Tibial artery (tissue), 4 donors: ENCODE measurements at regions not wholly inside any gene's neighbourhood (a gene's known extent, or its start where the extent isn't known, plus 50 kb on each side); places are given as distances from the start of the nearest gene placed in this dataset.

Experiments
- DNase-seq, 2 donors: peaks; one replicate each; pipeline ENCODE4 v3.0.0-alpha.2; 2019
- H3K27ac ChIP-seq, 2 donors: fragments of 200-600 bp; sonication (generic) in 1 of 2; 1 replicate in 1 of 2; 2 replicates in 1 of 2; pipeline ENCODE4 v1.5.1; 2018 to 2019; ENCODE audit warnings: mild to moderate bottlenecking in 1 of 2
- H3K27me3 ChIP-seq, 2 donors: fragments of 200-600 bp; sonication (generic) in 1 of 2; one replicate each; pipeline versions ENCODE4 v1.5.1 to v1.6.0; 2016 to 2019
- H3K36me3 ChIP-seq, 3 donors: fragments of 200-600 bp; sonication (generic) in 2 of 3; one replicate each; pipeline ENCODE4 v1.5.1; 2016 to 2019; ENCODE audit warnings: mild to moderate bottlenecking in 2 of 3
- H3K4me1 ChIP-seq, 4 donors: fragments of 200-600 bp; sonication (generic) in 2 of 4; 1 replicate in 3 of 4; 2 replicates in 1 of 4; pipeline ENCODE4 v1.5.1; 2016 to 2019
- H3K4me3 ChIP-seq, 2 donors: fragments of 200-600 bp; sonication (generic) in 1 of 2; 1 replicate in 1 of 2; 2 replicates in 1 of 2; pipeline ENCODE4 v1.5.1; 2018 to 2019; ENCODE audit warnings: mild to moderate bottlenecking in 2 of 2
- H3K9me3 ChIP-seq, 3 donors: fragments of 200-600 bp; sonication (generic) in 1 of 3; one replicate each; pipeline ENCODE4 v1.5.1; 2016 to 2019
- intact Hi-C: fragments of 100-400 bp; cut with DNase I; formaldehyde crosslinking; loops from one replicate; pipeline ENCODE4 v1.15.0; 2023; ENCODE audit warnings: low total_unique reads
- TF ChIP-seq, protein P1 (sequence below), 2 experiments: fragments of 200-600 bp in 1 of 2; fragments of 450-650 bp in 1 of 2; IDR thresholded peaks; one replicate each; pipeline ENCODE4 v1.5.1; 2017 to 2019; ENCODE audit warnings: antibody characterized with exemption in 2 of 2, mild to moderate bottlenecking in 1 of 2, moderate library complexity in 1 of 2

DNA sequence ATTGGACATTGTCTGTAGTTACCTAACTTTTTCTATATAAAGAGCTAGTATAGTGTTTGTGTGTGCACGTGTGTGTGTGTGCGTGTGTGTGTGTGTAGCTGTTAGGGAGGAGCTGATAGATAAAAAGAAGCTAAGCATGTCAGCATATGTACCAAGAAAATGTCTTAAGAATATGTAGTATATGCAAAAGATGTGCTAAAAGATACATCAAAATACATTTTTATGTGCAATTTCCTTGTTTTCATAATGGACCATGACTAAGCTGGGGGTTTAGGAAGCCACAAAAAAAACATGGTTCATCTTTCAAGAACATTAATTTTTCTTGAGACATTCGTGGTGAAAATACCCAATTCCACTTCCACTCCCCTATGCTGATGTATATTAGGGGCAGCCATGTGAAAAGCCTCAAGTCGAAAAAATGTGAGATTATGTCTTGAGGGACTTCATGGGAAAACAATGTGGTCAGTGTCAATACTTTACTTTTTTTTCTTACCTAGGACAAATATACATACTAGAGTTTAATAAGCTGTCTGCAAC is 1599.7 kb downstream of the ARAP2 start:
- intact Hi-C loops = no loop called here
- no peaks in the 10 kb centered on the region for H3K27me3 ChIP-seq
- H3K36me3 ChIP-seq = no peaks in the 10 kb centered on the region
- peaks cover 4 to 5% (median 5%) of the 10 kb centered on the region in 3 donors for H3K9me3 ChIP-seq
- H3K4me1 ChIP-seq = no peaks in the 10 kb centered on the region
- H3K27ac ChIP-seq = no peak overlapping the region
- DNase-seq = no peak
- no peak overlapping the region for H3K4me3 ChIP-seq
- TF ChIP-seq, protein P1, sequence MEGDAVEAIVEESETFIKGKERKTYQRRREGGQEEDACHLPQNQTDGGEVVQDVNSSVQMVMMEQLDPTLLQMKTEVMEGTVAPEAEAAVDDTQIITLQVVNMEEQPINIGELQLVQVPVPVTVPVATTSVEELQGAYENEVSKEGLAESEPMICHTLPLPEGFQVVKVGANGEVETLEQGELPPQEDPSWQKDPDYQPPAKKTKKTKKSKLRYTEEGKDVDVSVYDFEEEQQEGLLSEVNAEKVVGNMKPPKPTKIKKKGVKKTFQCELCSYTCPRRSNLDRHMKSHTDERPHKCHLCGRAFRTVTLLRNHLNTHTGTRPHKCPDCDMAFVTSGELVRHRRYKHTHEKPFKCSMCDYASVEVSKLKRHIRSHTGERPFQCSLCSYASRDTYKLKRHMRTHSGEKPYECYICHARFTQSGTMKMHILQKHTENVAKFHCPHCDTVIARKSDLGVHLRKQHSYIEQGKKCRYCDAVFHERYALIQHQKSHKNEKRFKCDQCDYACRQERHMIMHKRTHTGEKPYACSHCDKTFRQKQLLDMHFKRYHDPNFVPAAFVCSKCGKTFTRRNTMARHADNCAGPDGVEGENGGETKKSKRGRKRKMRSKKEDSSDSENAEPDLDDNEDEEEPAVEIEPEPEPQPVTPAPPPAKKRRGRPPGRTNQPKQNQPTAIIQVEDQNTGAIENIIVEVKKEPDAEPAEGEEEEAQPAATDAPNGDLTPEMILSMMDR (IDR thresholded peaks at IDR 0.05) = no peak

DNA sequence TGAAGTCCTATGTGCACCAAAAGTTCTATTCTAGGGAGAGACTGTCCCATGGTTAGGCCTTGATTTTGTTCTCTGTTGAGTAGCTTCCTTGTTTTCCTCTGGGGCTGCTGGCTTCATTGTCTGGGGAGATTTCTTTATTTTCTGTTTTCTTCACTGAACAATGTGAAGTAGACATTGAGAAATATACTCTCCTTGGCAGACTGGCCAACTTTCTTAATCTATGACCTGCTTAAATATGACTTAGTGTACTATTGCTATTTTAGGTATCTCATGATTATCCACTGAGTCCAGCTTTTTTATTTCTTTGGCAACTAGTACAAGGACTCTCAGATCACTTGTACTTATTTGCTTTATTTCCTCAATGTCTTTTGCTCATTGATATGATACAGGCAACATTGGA is 1594.6 kb downstream of the ARAP2 start:
- intact Hi-C loops = no loop called here
- Histone ChIP-seq H3K4me1 (no peaks in the 10 kb centered on the region), H3K9me3 (no peaks in the 10 kb centered on the region), H3K27ac (no peak overlapping the region), H3K36me3 (no peaks in the 10 kb centered on the region), H3K27me3 (no peaks in the 10 kb centered on the region), H3K4me3 (no peak overlapping the region)
- DNase-seq = no peak
- TF ChIP-seq, protein P1 (IDR thresholded peaks at IDR 0.05) = no peak

DNA sequence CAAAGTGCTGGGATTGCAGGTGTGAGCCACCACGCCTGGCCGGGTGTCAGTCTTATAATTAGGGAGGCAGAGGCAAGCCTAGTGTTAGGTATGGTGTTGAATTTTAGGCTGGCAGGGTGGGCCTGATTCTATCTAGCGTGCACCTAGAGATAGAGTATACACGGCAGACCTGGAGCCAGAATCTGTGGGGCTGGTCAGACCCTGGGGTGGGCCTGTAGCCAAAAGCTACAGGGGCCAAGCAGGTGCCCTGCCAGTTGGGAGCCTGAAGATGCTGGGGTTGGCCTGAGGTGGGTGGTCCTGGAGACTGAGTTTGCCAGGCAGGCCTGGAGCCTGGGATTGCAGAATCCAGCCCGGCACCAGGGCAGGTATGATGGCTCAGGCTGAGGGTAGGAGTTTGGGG is 1580.3 kb downstream of the ARAP2 start:
- H3K27ac ChIP-seq = no peak overlapping the region
- TF ChIP-seq, protein P1 (IDR thresholded peaks at IDR 0.05) = no peak
- no peak for DNase-seq
- no peaks in the 10 kb centered on the region for H3K9me3 ChIP-seq
- no peaks in the 10 kb centered on the region for H3K36me3 ChIP-seq
- H3K4me3 ChIP-seq = no peak overlapping the region
- intact Hi-C loops = loop anchor here (10.0 kb wide), 1 partner anchor 431 kb away; no protein-coding TSS in a partner anchor
- H3K4me1 ChIP-seq = no peaks in the 10 kb centered on the region
- H3K27me3 ChIP-seq = no peaks in the 10 kb centered on the region

DNA sequence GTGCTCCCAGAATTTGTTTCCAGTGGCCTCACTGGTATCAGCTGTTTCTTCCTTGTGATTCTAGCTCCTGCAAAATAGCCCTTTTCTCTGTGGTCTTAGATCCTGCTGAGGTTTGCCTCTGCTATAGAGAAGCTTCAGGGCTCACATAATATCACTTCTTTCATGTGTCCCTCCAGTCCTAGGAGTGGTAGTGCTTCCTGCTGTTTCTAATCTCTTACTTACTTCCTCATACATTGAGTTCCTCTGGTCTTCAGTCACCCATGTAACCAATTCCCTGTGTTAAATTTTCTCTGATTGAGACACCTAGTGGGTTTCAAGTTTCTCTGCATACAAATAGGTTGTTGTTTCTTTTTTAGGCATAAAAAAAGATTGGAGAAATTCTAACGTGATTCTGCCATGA is 1567.9 kb downstream of the ARAP2 start:
- TF ChIP-seq, protein P1 (IDR thresholded peaks at IDR 0.05) = no peak
- no peak for DNase-seq
- Histone ChIP-seq H3K4me1 (no peaks in the 10 kb centered on the region), H3K27ac (no peak overlapping the region), H3K27me3 (no peaks in the 10 kb centered on the region), H3K36me3 (no peaks in the 10 kb centered on the region), H3K9me3 (no peaks in the 10 kb centered on the region), H3K4me3 (no peak overlapping the region)
- intact Hi-C loops = no loop called here

DNA sequence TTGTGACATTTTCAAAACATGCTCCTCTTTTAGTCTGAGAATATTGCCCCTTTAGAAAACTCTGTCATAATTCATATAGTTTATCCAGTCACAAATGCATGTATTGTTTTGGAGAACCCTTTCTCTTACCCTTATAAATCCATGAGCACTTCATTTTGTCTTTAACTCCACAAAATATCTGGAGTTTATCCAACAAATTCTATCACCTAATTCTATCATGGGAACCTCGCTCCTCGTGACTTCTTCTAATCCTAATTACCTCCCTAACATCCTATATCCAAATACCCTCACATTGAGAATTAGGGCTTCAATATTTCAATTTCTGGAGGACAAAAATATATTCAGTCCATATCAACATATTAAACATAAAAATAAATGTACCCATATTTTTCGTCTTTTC is 1565.9 kb downstream of the ARAP2 start:
- no peak overlapping the region for H3K4me3 ChIP-seq
- intact Hi-C loops = no loop called here
- no peaks in the 10 kb centered on the region for H3K27me3 ChIP-seq
- H3K9me3 ChIP-seq = no peaks in the 10 kb centered on the region
- no peak for DNase-seq
- no peak overlapping the region for H3K27ac ChIP-seq
- no peaks in the 10 kb centered on the region for H3K36me3 ChIP-seq
- TF ChIP-seq, protein P1 (IDR thresholded peaks at IDR 0.05) = no peak
- no peaks in the 10 kb centered on the region for H3K4me1 ChIP-seq

DNA sequence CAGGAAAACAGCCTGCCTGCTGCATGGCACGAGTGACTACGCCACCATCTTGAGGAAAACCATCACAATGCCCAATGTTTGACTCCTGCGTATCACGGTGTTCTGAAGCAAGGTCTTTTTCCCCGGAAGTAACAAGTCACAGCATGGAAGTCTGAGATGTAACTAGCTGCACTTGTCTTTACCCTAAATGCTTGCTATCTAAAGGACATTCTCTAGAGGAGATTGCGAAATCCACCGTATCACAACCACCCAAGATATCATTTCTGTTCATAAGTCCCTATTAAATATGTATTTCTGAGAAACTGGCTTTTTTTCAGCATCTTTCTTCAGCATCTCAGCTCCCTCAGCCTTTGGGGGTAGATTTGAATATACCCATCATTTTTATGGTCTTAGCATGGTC is 1565.1 kb downstream of the ARAP2 start:
- Histone ChIP-seq H3K4me3 (no peak overlapping the region), H3K4me1 (no peaks in the 10 kb centered on the region), H3K36me3 (no peaks in the 10 kb centered on the region), H3K27ac (no peak overlapping the region), H3K9me3 (no peaks in the 10 kb centered on the region), H3K27me3 (no peaks in the 10 kb centered on the region)
- intact Hi-C loops = no loop called here
- TF ChIP-seq, protein P1 (IDR thresholded peaks at IDR 0.05) = no peak
- DNase-seq = no peak
